SW 1271 (cell line): ENCODE measurements at regions not wholly inside any gene's neighbourhood (a gene's known extent, or its start where the extent isn't known, plus 50 kb on each side); places are given as distances from the start of the nearest gene placed in this dataset.

Experiments
- DNase-seq, 2 experiments: peaks; one replicate each; lab custom pipeline; 2025; lab: John Stamatoyannopoulos, UW

DNA sequence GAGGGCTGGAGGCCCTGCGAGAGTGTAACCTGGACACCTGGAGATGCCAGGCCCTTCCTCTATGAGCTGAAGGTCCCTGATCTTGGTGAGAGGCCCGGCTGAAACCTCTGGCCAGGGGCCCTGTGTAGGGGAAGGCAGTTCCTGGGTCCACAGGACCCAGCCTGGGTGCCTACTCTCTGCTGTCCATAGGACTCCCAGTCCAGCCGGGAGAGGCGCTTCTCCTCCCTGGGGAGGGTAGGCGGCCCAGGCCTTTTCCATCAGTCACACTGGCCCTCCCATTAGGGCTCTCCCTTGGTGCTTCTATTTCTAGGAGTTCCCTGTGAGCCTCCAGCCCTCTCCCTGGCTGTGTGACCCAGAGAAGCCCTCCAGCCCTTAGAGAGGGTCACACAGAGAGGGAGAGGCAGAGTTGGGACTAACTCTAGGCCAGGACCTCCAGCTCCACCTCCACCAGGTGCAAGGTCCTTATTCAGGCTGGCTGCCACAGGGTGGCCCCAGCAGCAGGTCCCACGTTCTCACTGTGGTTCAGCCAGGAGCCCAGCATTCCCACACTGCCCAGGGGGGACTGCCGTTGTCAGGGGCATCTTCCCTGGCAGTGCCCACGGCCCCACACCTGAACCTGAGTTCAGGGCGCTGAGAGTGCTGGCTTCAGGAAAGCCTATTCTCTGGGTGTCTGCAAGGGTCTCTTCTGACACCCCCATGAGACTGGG lies 146.8 kb downstream of the SMAD6 start:
- DNase-seq = no peak

DNA sequence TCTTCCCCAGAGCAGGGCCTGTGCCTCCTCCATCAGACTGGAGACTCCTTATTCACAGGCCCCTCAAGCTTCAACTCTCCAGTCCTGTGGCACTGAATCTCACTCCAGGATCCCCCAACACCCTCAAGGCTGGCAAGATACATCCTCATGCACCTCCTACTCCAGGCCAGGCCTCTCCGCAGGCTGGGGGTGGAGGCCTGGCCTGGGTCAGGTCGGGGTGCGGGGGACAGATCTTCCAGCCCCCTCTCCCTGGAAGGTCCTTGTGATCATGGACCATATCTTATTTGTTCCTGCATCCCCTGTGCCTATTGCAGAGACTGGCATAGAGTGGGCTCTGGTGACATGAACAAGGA lies 147.3 kb downstream of the SMAD6 start:
- no peak for DNase-seq

DNA sequence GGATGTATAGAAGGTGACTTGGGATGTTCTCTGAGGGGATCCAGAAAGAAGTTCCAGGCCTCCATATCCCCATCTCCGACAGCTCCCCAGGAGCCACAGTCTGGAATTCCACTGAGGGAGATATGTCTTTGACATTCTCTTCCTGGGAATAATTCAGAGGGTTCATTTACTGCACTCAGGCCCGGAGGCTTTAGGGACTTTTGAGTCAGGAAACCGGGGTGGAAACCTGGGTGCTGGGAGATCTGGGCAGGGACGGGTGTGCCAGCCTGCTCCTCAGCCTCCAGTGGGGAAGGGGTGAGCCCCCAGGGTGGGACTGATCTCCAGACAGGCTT lies 147.7 kb downstream of the SMAD6 start:
- DNase-seq = no peak

DNA sequence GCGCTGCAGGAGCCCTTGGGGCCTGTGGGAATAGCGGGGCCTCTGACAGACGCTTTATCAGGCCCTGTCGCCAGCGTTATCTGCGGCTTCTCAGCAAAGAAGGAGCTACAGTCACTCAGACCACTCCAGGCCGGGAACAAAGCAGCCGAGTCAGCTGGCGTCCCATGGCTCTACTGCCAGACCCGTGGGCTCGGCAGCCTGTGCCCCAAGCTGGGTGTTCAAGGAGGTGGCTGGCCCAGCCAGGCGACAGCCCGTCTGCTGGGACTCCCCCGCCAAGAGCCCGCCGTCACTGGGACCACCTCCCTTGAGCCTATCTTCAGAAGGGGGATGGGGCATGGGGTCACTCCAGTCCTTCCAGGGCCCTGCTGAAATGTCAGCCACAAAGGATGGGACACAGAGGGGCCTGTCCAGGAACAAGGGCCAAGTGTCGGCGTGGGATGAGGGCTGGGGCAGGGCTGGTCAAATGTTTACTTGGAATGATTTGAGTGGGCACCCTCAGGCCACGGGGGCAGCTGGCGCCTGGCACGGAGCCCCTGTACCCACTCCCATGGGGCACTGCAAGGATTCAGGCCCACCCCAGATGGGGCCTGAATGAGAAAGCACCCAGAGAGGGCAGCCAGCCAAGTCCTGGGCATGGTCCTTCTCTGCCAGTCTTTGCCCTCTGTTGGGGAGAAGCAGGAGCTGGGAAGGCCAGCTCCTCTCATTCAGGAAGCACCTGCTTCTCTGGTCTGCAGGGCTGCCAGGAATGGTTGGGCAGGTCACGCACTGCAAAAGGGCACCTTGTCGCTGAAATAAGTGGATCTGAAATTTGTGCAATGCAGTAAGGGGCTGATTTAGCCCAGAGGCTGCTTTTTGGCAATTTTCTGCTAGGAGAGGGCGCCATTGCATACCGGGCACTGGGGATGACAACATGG lies 148.3 kb downstream of the SMAD6 start:
- no peak for DNase-seq

DNA sequence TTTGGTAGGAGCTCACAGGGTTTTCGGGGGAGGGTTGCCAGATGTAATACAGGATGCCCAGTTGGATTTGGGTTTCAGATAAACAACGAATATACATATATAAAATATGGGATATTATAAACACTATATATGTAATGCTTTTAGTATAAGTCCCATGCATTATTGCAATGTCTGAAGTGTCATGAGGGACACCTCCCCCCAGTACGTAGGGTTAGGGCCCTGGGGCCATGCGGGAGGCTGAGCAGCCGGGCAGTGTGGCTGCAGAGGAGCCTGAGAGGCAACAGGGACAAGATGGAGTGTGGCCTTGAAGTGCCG lies 148.9 kb downstream of the SMAD6 start:
- DNase-seq = no peak

DNA sequence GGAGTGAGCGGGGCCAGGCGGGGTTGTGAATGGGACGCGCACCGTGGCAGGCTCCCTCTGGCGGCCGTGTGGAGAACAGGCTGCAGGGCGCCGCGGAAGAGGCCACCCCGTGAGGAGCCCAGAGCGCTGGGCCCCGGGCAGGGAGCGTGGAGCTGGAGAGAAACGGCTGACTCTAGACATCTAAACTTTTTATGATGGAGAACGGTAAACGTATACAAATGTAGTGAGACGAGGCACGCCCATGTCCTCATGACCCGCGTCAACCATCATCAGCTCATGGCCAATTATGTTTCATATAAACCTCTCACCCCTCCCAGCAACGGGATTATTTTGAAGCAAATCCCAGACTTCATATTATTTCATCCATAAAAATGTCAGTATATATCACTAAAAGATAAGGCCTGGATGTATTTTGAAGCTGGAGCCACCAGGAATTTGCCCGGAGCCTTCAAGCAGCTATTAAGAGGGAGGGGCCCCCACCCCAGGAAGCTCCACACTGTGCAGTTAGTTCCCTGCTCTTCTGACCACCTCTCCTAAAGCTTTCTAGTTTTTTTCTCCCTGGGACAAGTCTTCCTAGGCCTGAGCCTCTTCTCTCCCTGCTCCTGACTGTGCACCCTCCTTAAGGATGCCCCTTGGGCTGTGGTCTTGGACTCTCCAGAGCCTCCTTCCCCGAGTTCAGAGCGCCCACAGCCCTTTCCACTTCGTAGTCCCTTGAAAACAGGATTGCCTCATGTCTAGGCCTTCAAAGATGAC lies 149.5 kb downstream of the SMAD6 start:
- peak; percentile 62 to 82 for DNase-seq

DNA sequence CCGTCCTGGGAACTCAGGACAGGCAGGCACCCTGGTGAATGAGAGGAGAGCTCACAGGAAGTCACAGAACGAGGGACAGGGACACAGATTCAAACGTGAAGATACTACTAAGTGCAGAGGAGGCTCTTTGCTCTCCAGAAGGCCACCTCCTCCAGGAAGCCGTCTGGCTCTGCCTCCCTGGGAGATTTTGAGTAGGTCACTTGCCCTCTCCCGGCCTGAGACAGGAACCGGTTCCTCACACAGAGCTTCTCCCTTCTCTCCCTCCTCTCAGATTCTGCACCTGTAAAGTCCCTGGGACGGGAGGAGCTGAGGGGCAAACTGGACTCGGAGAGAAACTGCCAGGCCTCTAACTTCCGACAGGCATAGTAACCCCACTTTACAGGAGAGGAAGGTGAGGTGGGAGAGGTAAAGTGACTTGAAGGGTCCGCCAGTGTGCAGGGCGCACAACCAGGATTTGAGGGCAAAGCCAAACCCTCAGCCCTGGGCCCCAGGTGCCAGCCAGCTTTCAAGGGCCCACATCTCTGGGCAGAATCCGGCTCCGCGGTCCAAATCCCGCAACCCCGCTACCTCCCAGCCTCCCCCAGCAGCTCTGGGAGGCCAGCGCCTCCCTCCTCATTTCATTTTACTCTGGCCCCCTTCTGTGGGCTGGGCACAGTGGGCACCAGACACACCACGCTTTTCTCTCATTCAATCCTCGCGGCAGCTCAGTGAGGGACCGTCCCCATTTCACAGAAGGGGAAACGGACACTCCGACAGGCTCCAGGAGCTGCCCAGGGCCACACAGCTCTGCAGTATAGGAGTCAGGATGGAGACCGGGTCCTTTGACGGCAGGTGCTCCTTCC lies 150.2 kb downstream of the SMAD6 start:
- DNase-seq = no peak

DNA sequence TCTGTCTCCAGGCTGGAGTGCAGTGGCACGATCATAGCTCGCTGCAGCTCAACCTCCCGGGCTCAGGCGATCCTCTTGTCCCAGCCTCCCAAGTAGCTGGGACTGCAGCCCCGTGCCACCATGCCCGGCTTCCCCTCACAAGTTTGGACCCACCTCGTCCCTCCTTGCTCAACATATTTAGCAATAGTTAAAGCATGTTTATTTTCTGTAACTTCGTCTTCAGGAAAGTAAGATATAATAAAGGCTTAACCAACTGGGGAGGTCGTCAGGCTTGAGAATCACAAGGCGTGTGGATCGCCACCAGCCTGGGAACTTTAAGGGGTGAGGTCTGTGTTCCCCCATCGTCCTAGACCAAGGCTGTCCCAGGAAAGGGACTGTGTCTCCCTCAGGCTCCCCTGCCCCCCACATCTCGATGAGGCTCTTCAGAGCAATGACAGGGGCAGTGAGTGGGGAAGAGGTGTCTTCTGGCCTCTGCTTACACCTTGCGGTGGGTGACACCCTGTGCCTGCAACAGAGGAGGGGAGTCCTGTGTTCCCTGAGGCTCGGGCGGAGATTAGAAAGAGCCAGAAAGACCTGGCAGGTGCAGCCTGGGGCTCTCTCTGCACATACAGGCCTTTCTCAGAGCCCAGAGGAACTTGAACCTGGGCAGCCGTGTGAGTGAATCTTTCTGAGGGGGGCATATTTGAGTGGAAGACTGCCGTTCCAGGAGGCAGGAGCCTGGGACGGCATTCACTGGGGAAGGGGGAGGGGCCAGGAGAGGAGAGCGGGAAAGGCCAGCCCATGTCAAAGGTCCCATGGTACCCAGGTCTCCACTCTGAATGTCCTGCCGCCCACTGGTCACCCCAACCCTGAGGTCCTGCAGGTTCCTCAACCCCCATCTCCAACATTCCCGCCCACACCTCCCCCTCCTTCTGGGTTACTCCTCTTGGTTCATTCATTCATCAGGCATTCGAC lies 152.3 kb downstream of the SMAD6 start:
- DNase-seq = no peak

DNA sequence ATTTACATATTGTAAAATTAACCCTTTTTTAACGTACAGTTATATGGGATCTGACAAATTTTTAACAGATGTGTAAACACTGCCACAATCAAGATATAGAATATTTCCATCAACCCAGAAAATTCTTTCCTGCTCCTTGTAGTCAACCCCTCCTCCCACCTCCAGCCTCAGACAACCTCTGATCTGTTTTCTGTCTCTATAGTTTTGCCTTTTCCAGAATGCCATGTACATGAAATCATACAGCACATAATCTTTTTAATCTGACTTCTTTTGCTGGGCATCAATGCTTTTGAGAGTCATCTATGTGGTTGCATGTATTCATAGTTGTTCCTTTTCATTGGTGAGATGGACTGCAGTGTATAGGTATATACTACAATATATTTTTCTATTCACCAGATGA lies 153.0 kb downstream of the SMAD6 start:
- DNase-seq = no peak

DNA sequence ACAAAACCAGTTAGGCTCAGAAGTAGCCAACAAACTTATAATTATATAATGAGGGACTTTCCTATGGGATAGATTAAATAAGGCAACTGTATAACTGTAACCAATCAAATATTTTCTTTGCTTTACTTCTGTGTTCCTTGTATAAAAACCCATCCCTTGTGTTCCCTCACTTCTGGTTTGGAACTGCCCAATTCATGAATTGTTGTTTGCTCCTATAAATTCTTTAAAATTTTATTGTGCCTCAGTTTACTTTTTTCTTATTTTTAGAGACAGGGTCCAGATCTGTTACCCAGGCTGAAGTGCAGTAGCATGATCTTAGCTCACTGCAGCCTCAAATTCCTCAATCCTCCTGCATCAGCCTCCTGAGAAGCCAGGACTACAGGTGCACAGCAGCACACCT lies 155.7 kb downstream of the SMAD6 start:
- no peak for DNase-seq

DNA sequence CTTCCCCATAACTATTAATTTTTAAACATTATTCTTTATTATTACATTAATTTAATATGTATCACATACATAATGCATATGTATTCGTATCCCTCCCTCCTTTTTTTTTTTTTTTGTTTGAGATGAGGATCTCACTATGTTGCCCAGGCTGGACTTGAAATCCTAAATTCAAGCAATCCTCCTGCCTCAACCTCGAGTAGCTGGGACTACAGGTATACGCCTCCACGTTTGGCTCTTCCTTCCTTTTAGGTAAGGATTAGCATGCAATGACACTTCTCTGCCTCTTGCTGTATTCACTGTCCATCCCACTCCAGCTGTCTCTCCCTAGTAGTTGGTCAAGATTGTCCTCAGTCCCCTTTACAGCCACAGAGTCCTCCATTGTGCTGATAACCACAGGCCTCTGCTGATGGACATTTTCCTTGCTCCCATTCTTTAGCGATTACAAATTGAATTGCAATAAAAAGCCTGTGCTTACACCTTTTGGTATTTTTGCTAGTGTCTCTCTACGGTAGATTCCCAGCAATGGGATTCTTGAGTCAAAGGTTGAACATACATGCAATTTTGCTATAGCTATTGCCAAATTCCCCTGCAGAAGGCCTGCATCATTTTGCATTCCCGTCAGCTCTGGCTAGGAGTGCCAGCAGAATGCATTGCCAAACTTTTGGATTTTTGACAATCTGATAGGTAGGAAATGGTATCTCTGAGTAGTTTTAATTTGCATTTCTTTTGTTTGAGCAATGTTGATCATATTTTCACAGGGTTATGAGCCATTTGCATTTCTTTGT lies 156.6 kb downstream of the SMAD6 start:
- DNase-seq = no peak

DNA sequence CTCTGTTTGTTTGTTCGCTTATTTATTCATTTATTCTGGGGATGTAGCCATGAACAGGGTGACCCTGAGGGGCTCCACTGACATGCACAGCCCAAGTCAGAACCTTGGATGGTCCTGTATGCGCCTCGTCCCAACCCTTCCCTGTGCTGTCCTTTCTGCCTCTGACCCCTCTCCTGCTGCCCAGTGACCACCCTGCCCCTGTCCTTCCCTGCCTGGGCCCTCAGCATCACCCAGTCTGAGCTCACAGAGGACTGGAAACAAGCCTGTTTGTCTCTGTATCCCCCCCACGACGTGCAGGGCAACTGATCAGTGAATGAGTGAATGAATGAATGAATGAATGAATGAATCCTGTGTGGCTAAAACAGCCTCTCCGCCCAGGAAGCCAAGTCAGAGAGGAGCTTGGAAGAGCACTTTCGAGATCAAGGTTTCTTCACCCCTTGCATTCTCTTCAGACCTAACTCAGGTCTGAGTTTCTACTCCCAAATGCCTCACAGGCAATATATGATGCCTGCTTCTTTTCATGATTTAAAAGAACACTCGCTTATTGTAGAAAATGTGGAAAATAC lies 157.7 kb downstream of the SMAD6 start:
- no peak for DNase-seq

DNA sequence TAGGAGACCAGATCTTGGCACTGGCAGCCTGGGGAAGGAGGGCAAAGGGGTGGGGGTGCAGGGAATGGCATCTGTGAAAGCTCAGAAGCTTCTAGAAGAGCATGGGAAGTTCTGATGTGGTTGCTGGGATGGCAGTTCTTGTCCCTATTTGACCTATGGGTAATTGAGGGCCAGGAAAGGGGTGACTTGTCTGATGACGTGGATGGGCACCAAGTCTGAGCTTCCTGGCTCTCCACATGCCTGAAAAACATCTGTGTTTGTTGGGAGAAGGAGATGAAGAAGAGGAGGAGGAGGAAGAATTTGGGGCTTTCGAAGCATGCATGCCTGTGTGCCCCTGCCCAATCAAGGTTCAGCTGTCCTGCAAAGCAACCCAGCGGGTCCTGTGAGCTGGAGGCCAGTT lies 158.8 kb downstream of the SMAD6 start:
- no peak for DNase-seq

DNA sequence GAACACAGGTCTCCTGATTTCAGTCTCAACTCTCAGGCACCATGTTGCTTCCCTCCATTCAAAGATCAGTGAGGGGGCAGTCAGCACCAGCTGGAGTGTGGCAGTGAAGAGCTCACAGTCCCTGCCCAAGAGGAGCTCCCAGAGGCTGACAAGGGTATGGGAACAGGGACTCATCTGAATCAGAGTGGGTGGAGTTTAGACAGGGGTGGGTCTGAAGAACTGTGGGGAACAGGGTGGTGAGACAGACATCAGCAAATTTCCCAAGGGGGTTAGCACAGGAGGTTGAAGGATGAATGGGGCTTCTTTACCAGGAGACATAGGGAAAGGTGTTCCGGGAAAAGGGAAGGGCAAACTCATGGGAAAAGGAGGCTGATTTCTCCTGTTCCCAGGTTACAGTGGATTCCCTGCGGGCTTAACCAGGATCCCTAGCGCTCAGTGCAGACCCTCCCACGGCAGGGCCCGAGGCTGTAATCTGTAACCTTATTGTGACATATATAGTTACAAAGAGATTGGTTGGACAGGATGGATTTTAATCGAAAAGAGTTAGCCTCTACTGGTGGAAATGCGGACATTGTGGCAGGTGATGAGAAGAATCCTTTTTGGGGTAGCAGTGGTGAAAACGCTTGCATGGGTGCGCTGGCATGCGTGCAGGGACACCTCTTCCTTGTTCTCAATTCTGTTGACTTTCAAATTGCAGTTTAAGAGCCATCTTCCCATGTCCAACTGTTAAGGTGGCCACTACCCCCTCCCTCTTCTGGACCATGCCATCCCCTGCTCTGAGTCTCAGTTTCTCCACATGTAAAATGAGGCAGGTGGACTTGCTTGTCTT lies 160.3 kb downstream of the SMAD6 start:
- DNase-seq = peak in 1 of 2 experiments; percentile 30

DNA sequence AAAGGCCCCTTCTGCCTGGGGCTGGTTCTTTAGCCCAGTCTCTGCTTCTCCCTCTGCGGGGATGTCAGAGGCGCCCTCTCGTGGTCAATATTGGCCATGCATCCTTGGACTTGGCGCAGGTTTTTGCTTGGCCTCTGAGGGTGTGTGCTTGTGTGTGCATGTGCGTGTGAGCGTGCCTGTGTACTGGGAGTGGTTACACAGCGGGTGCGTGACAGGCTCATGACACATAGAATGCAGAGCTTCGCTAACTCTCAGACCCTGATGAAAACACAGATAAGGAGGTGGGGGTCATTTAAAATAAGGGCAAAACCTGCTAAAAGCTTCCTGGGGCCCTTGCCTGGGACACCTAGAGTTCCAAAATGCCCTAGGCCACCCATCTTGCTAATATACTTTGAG lies 160.9 kb downstream of the SMAD6 start:
- peak; percentile 64 to 76 for DNase-seq

DNA sequence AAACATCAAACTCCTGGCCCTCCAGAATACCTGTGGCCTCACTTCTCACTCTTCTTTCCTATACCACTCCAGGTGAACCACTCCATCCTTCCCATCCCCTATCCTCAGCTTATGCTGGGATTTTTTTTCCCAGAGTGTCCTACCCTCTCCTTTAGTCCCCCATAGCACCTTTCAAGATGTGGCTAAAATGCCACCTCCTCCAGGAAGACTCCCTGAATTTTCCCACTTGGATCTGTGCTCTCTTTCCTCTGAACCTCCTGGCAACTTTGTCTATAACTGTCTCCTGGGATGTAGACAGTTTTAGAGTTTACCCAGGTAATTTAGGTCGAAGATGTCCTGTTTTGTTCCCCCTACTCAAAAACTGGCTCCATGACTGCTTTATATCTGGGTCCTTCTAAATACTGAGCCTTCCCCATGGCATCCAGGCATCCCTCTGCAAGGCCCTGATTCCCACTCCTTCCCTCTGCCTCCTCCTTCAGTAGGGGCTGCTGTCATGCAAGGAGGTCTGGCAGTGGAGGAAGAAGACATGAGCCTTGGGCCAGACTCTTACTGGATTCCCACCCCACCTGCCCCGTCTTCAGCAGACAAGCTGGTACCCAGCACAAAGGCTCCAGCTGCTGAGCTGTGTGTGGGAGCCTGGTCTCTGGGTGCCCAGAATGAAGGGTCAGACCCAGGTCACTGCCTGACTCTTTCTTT lies 161.5 kb downstream of the SMAD6 start:
- no peak for DNase-seq

DNA sequence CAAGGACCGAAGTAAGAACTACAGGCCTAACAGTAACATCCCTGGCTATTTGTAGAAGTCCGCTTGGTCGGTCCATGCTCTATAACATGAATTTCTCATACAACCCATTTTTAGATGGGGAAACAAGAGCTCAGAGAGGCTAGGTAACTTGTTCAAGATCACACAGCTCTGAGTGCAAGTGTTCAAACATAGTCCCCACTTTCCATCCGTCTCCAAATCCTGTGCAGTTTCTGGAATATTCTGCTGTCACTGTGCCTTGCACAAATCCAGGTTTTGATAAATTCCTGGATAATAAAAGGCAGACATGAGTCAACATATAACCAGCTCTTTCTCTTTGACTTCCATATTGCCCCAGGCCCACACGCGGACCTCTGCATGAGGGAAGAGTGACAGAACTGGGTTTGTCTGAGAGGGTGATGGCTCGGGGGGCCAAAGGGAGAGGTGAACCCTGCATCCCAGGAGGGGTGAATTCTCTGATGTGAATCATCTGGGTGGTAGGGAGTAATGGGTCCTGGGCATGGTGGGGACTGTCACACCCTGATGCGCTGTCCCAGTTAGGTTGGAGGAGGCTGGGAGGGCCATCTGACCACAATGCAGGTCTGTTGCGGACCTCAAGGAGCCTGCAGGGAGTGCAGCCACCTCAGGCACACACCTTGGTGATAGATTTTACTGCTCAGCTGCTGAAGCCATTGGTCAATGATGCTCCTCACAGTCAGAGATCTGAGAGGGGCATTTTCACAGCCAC lies 162.2 kb downstream of the SMAD6 start:
- no peak for DNase-seq

DNA sequence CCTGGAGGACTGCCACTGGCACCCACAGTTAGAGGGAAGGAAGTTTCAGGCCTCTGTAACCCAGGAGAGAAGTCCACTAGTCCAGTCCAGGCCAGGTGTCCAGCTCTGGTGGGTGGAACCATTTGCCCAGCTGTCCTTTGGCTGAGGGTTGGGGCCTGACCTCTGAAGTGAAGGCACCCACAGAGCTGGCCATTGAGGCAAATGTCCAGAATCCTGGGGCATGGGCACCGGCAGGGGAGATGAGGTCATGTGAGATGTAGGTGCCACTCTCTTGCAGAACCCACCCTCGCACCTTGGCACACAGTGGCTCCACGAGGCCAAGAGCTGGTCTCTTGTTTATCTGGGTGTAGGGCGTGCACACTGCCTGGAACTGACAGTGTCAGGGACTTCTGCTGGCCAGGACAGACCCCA lies 162.8 kb downstream of the SMAD6 start:
- no peak for DNase-seq
